A673 (cell line): ENCODE measurements at regions not wholly inside any gene's neighbourhood (a gene's known extent, or its start where the extent isn't known, plus 50 kb on each side); places are given as distances from the start of the nearest gene placed in this dataset.

Source experiments
- BruUV-seq: library from RNA; stranded (reverse); fragments of 400-500 nt; replicated peaks from 2 replicates; lab custom pipeline; 2021; lab: Mats Ljungman, UMichigan
- CTCF ChIA-PET: fragments of 300-600 bp; sonication (Branson Sonifier 250); formaldehyde crosslinking; loops from one replicate; lab custom pipeline; 2022; ENCODE audit warnings: antibody characterized with exemption; lab: Charles Lee
- POLR2A ChIA-PET: fragments of 300-600 bp; sonication (Branson Sonifier 250); formaldehyde crosslinking; loops from one replicate; lab custom pipeline; 2022; ENCODE audit warnings: antibody characterized with exemption; ENCODE audit not compliant: low non-redundant PET; lab: Charles Lee
- DNase-seq: peaks from one replicate; pipeline ENCODE4 v3.0.0-alpha.2; 2015; ENCODE audit warnings: low spot score
- H3K27ac ChIP-seq: fragments of 200-600 bp; sonication (generic); 2 replicates; pipeline ENCODE4 v1.5.1; 2016; ENCODE audit warnings: mixed run types, low read depth, mild to moderate bottlenecking, mixed read lengths, antibody characterized with exemption, low read length; ENCODE audit not compliant: poor library complexity, severe bottlenecking
- H3K27me3 ChIP-seq: fragments of 200-600 bp; sonication (generic); replicated peaks from 2 replicates; pipeline ENCODE4 v1.6.1; 2017; ENCODE audit warnings: mixed run types, low read depth, mild to moderate bottlenecking, mixed read lengths, antibody characterized with exemption, low read length; ENCODE audit not compliant: insufficient read depth, poor library complexity
- H3K36me3 ChIP-seq: fragments of 200-600 bp; sonication (generic); 2 replicates; pipeline ENCODE4 v1.6.1; 2016; ENCODE audit warnings: mixed run types, mild to moderate bottlenecking, mixed read lengths, antibody characterized with exemption, low read length; ENCODE audit not compliant: insufficient read depth, poor library complexity, severe bottlenecking
- H3K4me1 ChIP-seq: fragments of 200-600 bp; sonication (generic); 2 replicates; pipeline ENCODE4 v1.6.1; 2017; ENCODE audit warnings: mixed run types, mild to moderate bottlenecking, mixed read lengths, antibody characterized with exemption, low read length; ENCODE audit not compliant: insufficient read depth, poor library complexity, severe bottlenecking
- H3K4me3 ChIP-seq: fragments of 200-600 bp; sonication (generic); 2 replicates; pipeline ENCODE4 v1.5.1; 2016; ENCODE audit warnings: low read depth, mixed run types, mild to moderate bottlenecking, mixed read lengths, low read length; ENCODE audit not compliant: poor library complexity, severe bottlenecking
- H3K9me3 ChIP-seq: fragments of 200-600 bp; sonication (generic); 2 replicates; pipeline ENCODE4 v1.6.1; 2016; ENCODE audit warnings: mixed run types, low read depth, mild to moderate bottlenecking, mixed read lengths, antibody characterized with exemption, low read length; ENCODE audit not compliant: poor library complexity, severe bottlenecking
- CTCF ChIP-seq: fragments of 300-800, 200-600 bp; sonication (generic); conservative IDR thresholded peaks from 2 replicates; pipeline ENCODE4 v1.5.1; 2017; ENCODE audit warnings: low read depth, mild to moderate bottlenecking, antibody characterized with exemption, low read length, moderate library complexity, mixed read lengths
- EZH2 ChIP-seq: fragments of 200-600 bp; sonication (generic); IDR thresholded peaks from 2 replicates; pipeline ENCODE4 v1.6.1; 2017; ENCODE audit warnings: borderline replicate concordance, low read depth, mild to moderate bottlenecking, mixed read lengths, antibody characterized with exemption, low read length; ENCODE audit not compliant: poor library complexity, severe bottlenecking
- intact Hi-C: fragments of 100-400 bp; cut with micrococcal nuclease; formaldehyde crosslinking; loops from one replicate; pipeline ENCODE4 v1.10.0; 2022; ENCODE audit not compliant: unreplicated experiment

DNA sequence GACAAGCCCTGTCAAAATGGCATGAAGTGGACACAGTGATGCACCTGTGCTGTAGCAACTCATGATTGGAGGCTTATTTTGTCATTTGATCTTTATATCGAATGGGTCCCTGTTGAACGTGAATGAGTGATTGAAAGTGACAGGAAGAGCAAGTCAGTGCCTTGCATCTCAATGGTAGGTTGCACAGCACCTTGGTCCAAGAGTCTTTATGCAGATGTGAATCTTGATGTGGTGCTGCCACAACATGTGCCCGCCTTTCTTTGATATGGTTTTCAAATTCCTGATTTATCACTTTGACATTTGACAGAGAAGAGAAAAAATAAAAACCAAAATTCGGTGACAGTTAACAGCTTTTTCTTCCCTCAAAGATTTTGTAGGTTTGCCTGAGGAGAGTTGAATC lies 1182.4 kb downstream of the DNAJB9 start:
- ChIA-PET POLR2A (no interaction called here), CTCF (no interaction called here)
- Histone ChIP-seq H3K27me3 (no peaks in the 10 kb centered on the region), H3K36me3 (no peaks in the 10 kb centered on the region), H3K9me3 (no peaks in the 10 kb centered on the region), H3K4me3 (no peak overlapping the region), H3K4me1 (no peaks in the 10 kb centered on the region), H3K27ac (no peak overlapping the region)
- no peak for TF ChIP-seq CTCF
- no peak for TF ChIP-seq EZH2
- no TSS peak for BruUV-seq
- intact Hi-C loops, result no loop called here
- no peak for DNase-seq

DNA sequence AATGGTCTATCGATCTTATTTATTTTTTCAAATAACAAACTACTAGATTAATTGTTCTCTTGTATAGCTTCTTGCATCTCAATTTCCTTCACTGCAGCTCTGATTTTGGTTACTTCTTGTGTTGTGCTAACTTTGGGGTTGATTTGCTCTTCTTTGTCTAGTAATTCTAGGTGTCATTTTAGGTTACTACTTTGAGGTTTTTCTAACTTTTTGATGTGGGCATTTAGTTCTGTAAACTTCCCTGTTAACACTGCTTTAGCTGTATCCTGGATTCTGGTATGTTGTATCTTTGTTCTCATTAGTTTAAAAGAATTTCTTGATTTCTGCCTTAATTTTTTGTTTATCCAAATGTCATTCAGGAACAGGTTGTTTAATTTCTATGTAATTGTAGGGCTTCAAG lies 1188.0 kb downstream of the DNAJB9 start:
- H3K27ac ChIP-seq, result no peak overlapping the region
- no peaks in the 10 kb centered on the region for H3K9me3 ChIP-seq
- no peaks in the 10 kb centered on the region for H3K36me3 ChIP-seq
- ChIA-PET CTCF (no interaction called here), POLR2A (no interaction called here)
- TF ChIP-seq CTCF, result no peak
- no peak for TF ChIP-seq EZH2
- no peaks in the 10 kb centered on the region for H3K4me1 ChIP-seq
- no peaks in the 10 kb centered on the region for H3K27me3 ChIP-seq
- BruUV-seq, result no TSS peak
- H3K4me3 ChIP-seq, result no peak overlapping the region
- intact Hi-C loops, result no loop called here
- no peak for DNase-seq

GRCh38 chr7:109763611-109764010 lies 1193.9 kb downstream of the DNAJB9 start:
- CTCF ChIA-PET, result no interaction called here
- no TSS peak for BruUV-seq

More at GRCh38 chr7:109763611-109764010, 1193.9 kb downstream of the DNAJB9 start:
- intact Hi-C loops, result no loop called here
- H3K9me3 ChIP-seq, result no peaks in the 10 kb centered on the region
- no peak for TF ChIP-seq EZH2
- TF ChIP-seq CTCF, result no peak
- H3K4me3 ChIP-seq, result no peak overlapping the region
- POLR2A ChIA-PET, result no interaction called here
- peak; percentile 44 for DNase-seq
- no peaks in the 10 kb centered on the region for H3K4me1 ChIP-seq
- H3K27me3 ChIP-seq, result no peaks in the 10 kb centered on the region
- no peak overlapping the region for H3K27ac ChIP-seq
- no peaks in the 10 kb centered on the region for H3K36me3 ChIP-seq
